ENCODE measurements at regions not wholly inside any gene's neighbourhood (a gene's known extent, or its start where the extent isn't known, plus 50 kb on each side); places are given as distances from the start of the nearest gene placed in this dataset.

DNA sequence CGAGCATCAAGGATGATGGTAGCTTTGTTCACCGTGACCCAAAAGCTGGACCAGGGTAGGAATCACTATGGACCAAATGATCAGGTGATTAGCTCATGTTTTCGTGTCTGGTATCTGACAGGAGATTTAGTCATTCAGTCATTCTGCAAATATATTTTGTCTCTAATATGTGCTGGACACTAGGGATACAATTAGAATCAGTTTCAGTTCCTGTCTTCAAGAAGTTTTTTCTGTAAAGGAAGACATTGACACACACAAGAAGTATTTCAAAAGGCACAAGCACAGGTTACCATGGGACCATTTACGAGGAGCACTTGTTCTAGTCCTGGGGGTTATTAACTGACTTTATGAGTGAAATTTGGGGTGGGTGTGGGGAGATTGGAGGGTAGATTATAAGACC, 244.9 kb downstream of the HIVEP2 start:
- no peak overlapping the region for H3K27ac Mint-ChIP-seq
- CTCF ChIA-PET: no interaction called here
- H3K4me1 Mint-ChIP-seq: no peaks in the 10 kb centered on the region

DNA sequence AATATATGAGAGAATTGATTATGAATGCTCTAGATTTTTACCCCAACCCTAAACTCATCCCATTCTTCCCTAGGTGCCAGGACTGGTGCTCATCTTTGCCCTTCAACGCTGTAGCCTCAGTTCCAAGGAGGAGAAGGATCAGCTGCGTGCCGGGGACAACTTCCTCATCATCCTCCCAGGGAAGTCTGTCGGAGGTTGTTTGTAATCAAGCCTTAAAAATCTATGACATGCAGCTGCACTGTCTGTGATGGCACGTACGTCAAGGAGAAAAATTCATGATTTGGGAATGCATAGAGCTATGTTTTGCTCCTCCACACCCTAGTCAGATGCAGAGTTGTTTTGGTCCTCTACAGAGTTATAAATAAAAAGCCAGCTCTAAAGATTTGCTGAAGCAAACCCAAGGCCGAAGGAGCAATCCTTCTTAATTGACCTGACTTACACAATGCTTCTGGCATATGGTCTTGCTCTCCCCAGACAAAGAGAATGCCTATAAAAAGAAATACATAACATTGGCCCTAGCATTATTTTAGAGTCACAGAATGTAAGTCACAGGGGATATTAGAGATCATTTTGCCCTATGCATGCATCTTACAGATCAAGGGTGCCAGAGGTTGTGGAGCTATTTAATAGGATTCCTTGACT, 244.2 kb downstream of the HIVEP2 start:
- DNase-seq: no peak
- H3K27me3 Mint-ChIP-seq: no peaks in the 10 kb centered on the region
- ChIA-PET CTCF (interaction anchor here (1.7 kb wide), 1 partner anchor 9 kb away, joined by 5 read pairs; no protein-coding TSS in a partner anchor), POLR2A (no interaction called here)
- no peaks in the 10 kb centered on the region for H3K4me1 Mint-ChIP-seq
- no peaks in the 10 kb centered on the region for H3K9me3 Mint-ChIP-seq
- no peak overlapping the region for H3K4me3 Mint-ChIP-seq
- no peak overlapping the region for H3K27ac Mint-ChIP-seq
- H3K36me3 Mint-ChIP-seq (ENCODE audit: low read depth): no peaks in the 10 kb centered on the region

More for the DNA sequence above, 244.9 kb downstream of the HIVEP2 start:
- Mint-ChIP-seq H3K36me3 (ENCODE audit: low read depth) (no peaks in the 10 kb centered on the region), H3K27me3 (no peaks in the 10 kb centered on the region), H3K4me3 (no peak overlapping the region), H3K9me3 (no peaks in the 10 kb centered on the region)
- no peak for DNase-seq
- POLR2A ChIA-PET: no interaction called here

Data from activated CD4-positive, alpha-beta memory T cell treated with anti-CD3 and anti-CD28 coated beads, Interleukin-2, amount 10 ng/mL, durations not matched to agents 7 days and 5 days (primary cell).